PC-9 (cell line): ENCODE measurements at regions not wholly inside any gene's neighbourhood (a gene's known extent, or its start where the extent isn't known, plus 50 kb on each side); places are given as distances from the start of the nearest gene placed in this dataset.
A peak's percentile ranks its signal among the peaks of the same experiment; 100 is the strongest.

Experiments
- BruUV-seq: library from RNA; stranded (reverse); fragments of 400-500 nt; replicated peaks from 2 replicates; lab custom pipeline; 2021; lab: Mats Ljungman, UMichigan
- CTCF ChIA-PET: fragments of 300-600 bp; sonication (Branson Sonifier 250); formaldehyde crosslinking; loops from one replicate; lab custom pipeline; 2022; ENCODE audit warnings: antibody characterized with exemption; lab: Charles Lee
- POLR2A ChIA-PET: fragments of 300-600 bp; sonication (Branson Sonifier 250); formaldehyde crosslinking; loops from one replicate; lab custom pipeline; 2022; ENCODE audit warnings: antibody characterized with exemption; ENCODE audit not compliant: unreplicated experiment; lab: Charles Lee
- DNase-seq, 2 experiments: peaks; one replicate each; pipeline versions ENCODE4 v3.0.0 to v3.0.0-alpha.2; 2015 to 2022; ENCODE audit warnings: mixed read lengths in 1 of 2
- H2AFZ ChIP-seq: fragments of 200-600 bp; sonication (generic); 2 replicates; pipeline ENCODE4 v1.8.1; 2017; ENCODE audit warnings: antibody characterized with exemption
- H3F3A ChIP-seq: fragments of 200-600 bp; sonication (generic); 2 replicates; pipeline ENCODE4 v1.8.1; 2017; ENCODE audit warnings: antibody characterized with exemption, mild to moderate bottlenecking, low read depth; ENCODE audit not compliant: insufficient read depth
- H3K27ac ChIP-seq: fragments of 200-600 bp; sonication (generic); 2 replicates; pipeline ENCODE4 v1.6.1; 2016; ENCODE audit warnings: mixed run types
- H3K27me3 ChIP-seq: fragments of 200-600 bp; sonication (generic); 2 replicates; pipeline ENCODE4 v1.6.1; 2016; ENCODE audit warnings: low read depth, mixed run types; ENCODE audit not compliant: insufficient read depth
- H3K36me3 ChIP-seq: fragments of 200-600 bp; sonication (generic); 2 replicates; pipeline ENCODE4 v1.6.1; 2016; ENCODE audit warnings: low read depth, mixed run types
- H3K4me1 ChIP-seq: fragments of 200-600 bp; sonication (generic); replicated peaks from 2 replicates; pipeline ENCODE4 v1.6.1; 2016; ENCODE audit warnings: mixed run types; ENCODE audit not compliant: insufficient read depth
- H3K4me2 ChIP-seq: fragments of 200-600 bp; sonication (generic); 2 replicates; pipeline ENCODE4 v1.6.1; 2017; ENCODE audit warnings: mixed run types
- H3K4me3 ChIP-seq: fragments of 200-600 bp; sonication (generic); 2 replicates; pipeline ENCODE4 v1.6.1; 2016; ENCODE audit warnings: mixed run types
- H3K79me2 ChIP-seq: fragments of 200-600 bp; sonication (generic); 2 replicates; pipeline ENCODE4 v1.6.1; 2017; ENCODE audit warnings: low read depth, mixed run types
- H3K9me2 ChIP-seq: fragments of 200-600 bp; sonication (generic); 2 replicates; pipeline ENCODE4 v1.8.1; 2017; ENCODE audit warnings: mild to moderate bottlenecking; ENCODE audit not compliant: insufficient read depth
- H3K9me3 ChIP-seq: fragments of 200-600 bp; sonication (generic); 2 replicates; pipeline ENCODE4 v1.8.1; 2016; ENCODE audit warnings: low read depth; ENCODE audit not compliant: insufficient read depth
- H4K20me1 ChIP-seq: fragments of 200-600 bp; sonication (generic); 2 replicates; pipeline ENCODE4 v1.8.1; 2017; ENCODE audit not compliant: insufficient read depth
- CTCF ChIP-seq: fragments of 200-600 bp; sonication (generic); conservative IDR thresholded peaks from 2 replicates; pipeline ENCODE4 v1.6.1; 2017; ENCODE audit warnings: mixed run types, antibody characterized with exemption, mild to moderate bottlenecking, moderate library complexity
- EZH2 ChIP-seq: fragments of 200-600 bp; sonication (generic); IDR thresholded peaks from 2 replicates; pipeline ENCODE4 v1.8.0; 2017; ENCODE audit warnings: antibody characterized with exemption, low read depth
- intact Hi-C: fragments of 100-400 bp; cut with micrococcal nuclease; formaldehyde crosslinking; loops from one replicate; pipeline ENCODE4 v1.10.0; 2022; ENCODE audit not compliant: unreplicated experiment

GRCh38 chr10:130924138-130924819 is 387.2 kb downstream of the TCERG1L start:
- Histone ChIP-seq H2AFZ (no peak overlapping the region), H3K27me3 (peaks cover 3% of the 10 kb centered on the region; the same call in 1 of the 2 replicates), H3K9me2 (no peaks in the 10 kb centered on the region), H4K20me1 (no peaks in the 10 kb centered on the region), H3F3A (no peaks in the 10 kb centered on the region), H3K4me3 (no peak overlapping the region), H3K4me1 (no peaks in the 10 kb centered on the region), H3K9me3 (no peaks in the 10 kb centered on the region; the same call in 1 of the 2 replicates), H3K36me3 (no peaks in the 10 kb centered on the region), H3K27ac (no peak overlapping the region), H3K4me2 (no peak overlapping the region), H3K79me2 (no peaks in the 10 kb centered on the region)
- ChIA-PET CTCF (no interaction called here), POLR2A (no interaction called here)
- peak in 1 of 2 experiments; percentile 3 for DNase-seq
- intact Hi-C loops = no loop called here
- BruUV-seq = no TSS peak
- no peak for TF ChIP-seq CTCF
- TF ChIP-seq EZH2 = no peak

GRCh38 chr10:130926442-130926841 is 385.1 kb downstream of the TCERG1L start:
- H3F3A ChIP-seq = no peaks in the 10 kb centered on the region
- DNase-seq = no peak
- POLR2A ChIA-PET = no interaction called here
- no peaks in the 10 kb centered on the region for H3K4me1 ChIP-seq
- no peaks in the 10 kb centered on the region for H3K79me2 ChIP-seq
- H4K20me1 ChIP-seq = no peaks in the 10 kb centered on the region
- no peak overlapping the region for H3K4me3 ChIP-seq
- TF ChIP-seq CTCF = no peak
- no peak for TF ChIP-seq EZH2
- no peak overlapping the region for H2AFZ ChIP-seq
- no TSS peak for BruUV-seq
- no peaks in the 10 kb centered on the region; the same call in 1 of the 2 replicates for H3K9me3 ChIP-seq
- H3K36me3 ChIP-seq = no peaks in the 10 kb centered on the region
- CTCF ChIA-PET = no interaction called here
- no peak overlapping the region for H3K27ac ChIP-seq
- no peaks in the 10 kb centered on the region for H3K27me3 ChIP-seq
- intact Hi-C loops = no loop called here
- H3K4me2 ChIP-seq = no peak overlapping the region
- no peaks in the 10 kb centered on the region for H3K9me2 ChIP-seq

GRCh38 chr10:130927157-130927556 is 384.4 kb downstream of the TCERG1L start:
- no peaks in the 10 kb centered on the region for H3K36me3 ChIP-seq
- H2AFZ ChIP-seq = no peak overlapping the region
- no peaks in the 10 kb centered on the region for H3K27me3 ChIP-seq
- no peaks in the 10 kb centered on the region for H3F3A ChIP-seq
- BruUV-seq = no TSS peak
- no peak overlapping the region for H3K4me2 ChIP-seq
- DNase-seq = no peak
- H3K27ac ChIP-seq = no peak overlapping the region
- no peak for TF ChIP-seq EZH2
- TF ChIP-seq CTCF = no peak
- no peaks in the 10 kb centered on the region for H3K79me2 ChIP-seq
- ChIA-PET POLR2A (no interaction called here), CTCF (no interaction called here)
- no peaks in the 10 kb centered on the region for H3K9me2 ChIP-seq
- no peak overlapping the region for H3K4me3 ChIP-seq
- no peaks in the 10 kb centered on the region; the same call in 1 of the 2 replicates for H3K9me3 ChIP-seq
- no peaks in the 10 kb centered on the region for H4K20me1 ChIP-seq
- no peaks in the 10 kb centered on the region for H3K4me1 ChIP-seq
- intact Hi-C loops = no loop called here
